Heart right ventricle (tissue), 16 donors: ENCODE measurements at regions not wholly inside any gene's neighbourhood (a gene's known extent, or its start where the extent isn't known, plus 50 kb on each side); places are given as distances from the start of the nearest gene placed in this dataset.

ENCODE experiments used
- ATAC-seq, 8 donors: fragments of 200-7000 bp; cut with Tn5 transposase; one replicate each; pipeline ENCODE4 v1.9.1; 2020; ENCODE audit warnings: mild to moderate bottlenecking in 8 of 8, moderate library complexity in 8 of 8, moderate number of reproducible peaks in 1 of 8
- DNase-seq, 2 donors: peaks; one replicate each; pipeline ENCODE4 v3.0.0-alpha.2; 2020
- H3K27ac ChIP-seq, 10 donors: fragments of 200-600 bp; sonication (generic) in 2 of 10; one replicate each; pipeline versions ENCODE4 v1.5.0 to v1.8.0; 2020 to 2022; ENCODE audit warnings: mild to moderate bottlenecking in 3 of 10
- H3K27me3 ChIP-seq, 7 donors: fragments of 200-600 bp; one replicate each; pipeline ENCODE4 v1.8.0; 2021 to 2022; ENCODE audit warnings: mild to moderate bottlenecking in 2 of 7
- H3K36me3 ChIP-seq, 9 donors: fragments of 200-600 bp; sonication (generic) in 1 of 9; one replicate each; pipeline versions ENCODE4 v1.5.0 to v1.8.0; 2020 to 2022; ENCODE audit warnings: mild to moderate bottlenecking in 2 of 9
- H3K4me1 ChIP-seq, 9 donors: fragments of 200-600 bp; sonication (generic) in 1 of 9; one replicate each; pipeline versions ENCODE4 v1.5.0 to v1.8.0; 2020 to 2022; ENCODE audit warnings: mild to moderate bottlenecking in 4 of 9
- H3K4me3 ChIP-seq, 10 donors: fragments of 200-600 bp; sonication (generic) in 2 of 10; one replicate each; pipeline versions ENCODE4 v1.5.0 to v1.8.0; 2020 to 2022; ENCODE audit warnings: mild to moderate bottlenecking in 7 of 10, moderate library complexity in 2 of 10
- H3K9me3 ChIP-seq, 11 donors: fragments of 200-600 bp in 10 of 11; sonication (generic) in 2 of 11; one replicate each; pipeline versions ENCODE4 v1.5.0 to v1.8.0; 2013 to 2022; ENCODE audit warnings: mild to moderate bottlenecking in 2 of 11, control low read depth in 1 of 11, moderate library complexity in 1 of 11
- WGBS, 2 donors: extraction: QIAGEN DNeasy Blood & Tissue Kit; methylation state at CpG; one replicate each; pipeline ENCODE4 v1.1.7; 2013; ENCODE audit warnings: inconsistent platforms in 1 of 2; 5-methylcytosine and 5-hydroxymethylcytosine counted together
- intact Hi-C, 10 donors: fragments of 100-400 bp; cut with DNase I; formaldehyde crosslinking; loops; one replicate each; pipeline versions ENCODE4 v1.11.1 to v1.14.2; 2022
- TF ChIP-seq, protein P1 (sequence below), 9 donors: fragments of 200-600 bp; sonication (generic) in 2 of 9; IDR thresholded peaks; one replicate each; pipeline versions ENCODE4 v1.5.0 to v1.8.0; 2021 to 2022; ENCODE audit warnings: antibody characterized with exemption in 9 of 9, mild to moderate bottlenecking in 5 of 9, moderate library complexity in 1 of 9
- donor health status: Arrhythmogenic right ventricular cardiomyopathy.
- donor health status: ischemic (EF 13 %, LVEDD 7.1; RV severe dilation, severe dysfunction).
- donor health status: healthy with polysubstance abuse.
- donor health status: DM: no; HTN: yes; CAD: no.
- donor health status: DM: no; HTN: no; CAD: no.
- donor health status: ischemic (EF 25% LVEDD 6.9; RV normal size, moderate dysfunction).
- donor health status: ischemic (EF 25% LVEDD 5.7; RV mildly dilated, moderate dysfunction).
- donor health status: healthy.
- donor health status: DM: yes; HTN: yes; CAD: no.
- donor health status: Ischemic cardiomyopathy.
- donor health status: ischemic (EF 35%, LVEDD 5.7; RV mildly dilated, moderate dysfunction).
- donor health status: nonischemic (EF 11% LVEDD 7.7; RV severe dilation, severe dysfunction).
- donor health status: DM: yes; HTN: yes; CAD: no.
- donor health status: PGD.
- donor health status: ischemic (EF 29% LVEDD 5.4; RV normal size, mild dysfunction).
- donor health status: nonischemic (EF 23%, LVEDD 6.1; RV moderate dilation, normal function).

DNA sequence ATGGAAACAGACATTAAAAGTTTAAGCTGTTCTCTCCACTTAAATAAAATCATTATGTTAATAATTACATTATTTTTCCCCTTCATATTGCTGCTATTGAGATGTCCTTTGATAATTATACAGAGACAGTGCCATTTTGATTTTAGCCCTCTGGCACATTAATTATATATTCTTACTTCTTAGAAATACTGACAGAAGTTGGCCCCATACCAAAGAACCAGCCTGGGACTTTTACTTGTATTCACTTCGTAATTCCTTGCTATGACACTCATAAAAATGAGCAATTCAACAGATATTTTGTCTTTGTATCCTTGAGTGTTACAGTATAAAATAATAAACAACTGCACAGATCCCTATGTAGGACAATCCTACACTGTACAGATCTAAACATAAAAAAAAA lies 743.7 kb downstream of the TBC1D32 start:
- ATAC-seq (no peak), DNase-seq (no peak)
- TF ChIP-seq, protein P1, sequence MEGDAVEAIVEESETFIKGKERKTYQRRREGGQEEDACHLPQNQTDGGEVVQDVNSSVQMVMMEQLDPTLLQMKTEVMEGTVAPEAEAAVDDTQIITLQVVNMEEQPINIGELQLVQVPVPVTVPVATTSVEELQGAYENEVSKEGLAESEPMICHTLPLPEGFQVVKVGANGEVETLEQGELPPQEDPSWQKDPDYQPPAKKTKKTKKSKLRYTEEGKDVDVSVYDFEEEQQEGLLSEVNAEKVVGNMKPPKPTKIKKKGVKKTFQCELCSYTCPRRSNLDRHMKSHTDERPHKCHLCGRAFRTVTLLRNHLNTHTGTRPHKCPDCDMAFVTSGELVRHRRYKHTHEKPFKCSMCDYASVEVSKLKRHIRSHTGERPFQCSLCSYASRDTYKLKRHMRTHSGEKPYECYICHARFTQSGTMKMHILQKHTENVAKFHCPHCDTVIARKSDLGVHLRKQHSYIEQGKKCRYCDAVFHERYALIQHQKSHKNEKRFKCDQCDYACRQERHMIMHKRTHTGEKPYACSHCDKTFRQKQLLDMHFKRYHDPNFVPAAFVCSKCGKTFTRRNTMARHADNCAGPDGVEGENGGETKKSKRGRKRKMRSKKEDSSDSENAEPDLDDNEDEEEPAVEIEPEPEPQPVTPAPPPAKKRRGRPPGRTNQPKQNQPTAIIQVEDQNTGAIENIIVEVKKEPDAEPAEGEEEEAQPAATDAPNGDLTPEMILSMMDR (IDR thresholded peaks at IDR 0.05): no peak
- no peak overlapping the region for H3K27ac ChIP-seq
- no peaks in the 10 kb centered on the region for H3K27me3 ChIP-seq
- intact Hi-C loops: no loop called here
- H3K9me3 ChIP-seq: no peaks in the 10 kb centered on the region
- H3K4me1 ChIP-seq: no peaks in the 10 kb centered on the region
- WGBS, 2 donors: 55 to 65% methylated on average over 1 of the region's 1 CpG
- H3K4me3 ChIP-seq: no peak overlapping the region
- no peaks in the 10 kb centered on the region for H3K36me3 ChIP-seq

DNA sequence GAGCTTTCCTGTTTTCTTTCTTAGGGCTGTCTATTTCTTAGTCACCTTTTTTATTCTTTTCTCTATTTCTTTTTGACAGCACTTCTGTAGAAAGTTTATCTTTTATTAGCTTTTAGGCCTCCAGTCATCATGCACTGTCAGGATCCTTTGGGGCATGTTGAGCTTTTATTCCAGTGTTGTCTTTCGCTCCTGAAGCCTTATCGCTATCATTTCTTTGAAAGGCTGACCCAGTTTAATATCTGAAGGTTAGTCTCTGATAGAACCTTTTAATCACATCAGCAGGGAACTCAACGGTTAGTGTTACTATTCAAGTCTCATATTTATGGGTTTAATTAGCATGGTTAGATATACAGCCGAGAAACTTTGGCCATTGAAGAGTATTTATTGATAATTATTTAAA lies 745.9 kb downstream of the TBC1D32 start:
- Histone ChIP-seq H3K9me3 (no peaks in the 10 kb centered on the region), H3K27ac (no peak overlapping the region), H3K4me1 (no peaks in the 10 kb centered on the region), H3K36me3 (no peaks in the 10 kb centered on the region), H3K27me3 (no peaks in the 10 kb centered on the region), H3K4me3 (no peak overlapping the region)
- no peak for ATAC-seq
- DNase-seq: no peak
- intact Hi-C loops: no loop called here
- 75 to 80% methylated on average over 4 of the region's 4 CpGs for WGBS, 2 donors
- TF ChIP-seq, protein P1 (IDR thresholded peaks at IDR 0.05): no peak

DNA sequence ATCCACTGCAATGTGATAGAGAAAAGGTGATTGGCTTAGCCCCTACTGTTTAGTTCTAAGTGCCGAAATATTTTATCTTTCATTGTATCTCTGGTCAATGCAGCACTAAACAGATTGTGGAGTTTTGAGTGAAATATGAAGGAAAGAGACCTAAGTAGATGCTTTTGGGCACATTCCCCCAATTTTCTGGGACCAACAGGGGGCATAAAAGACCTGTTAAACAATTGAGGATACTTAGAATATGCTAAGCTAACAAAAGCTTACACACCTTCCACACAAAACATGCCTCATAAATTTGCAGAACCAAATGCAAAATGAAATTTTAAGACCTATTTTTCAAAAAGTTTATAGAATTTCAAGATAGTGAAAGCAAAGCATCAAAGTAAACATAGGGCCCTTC lies 746.9 kb downstream of the TBC1D32 start:
- H3K9me3 ChIP-seq: peaks cover 0 to 2% (median 0%) of the 10 kb centered on the region in 11 donors
- no peak for ATAC-seq
- no peak for DNase-seq

DNA sequence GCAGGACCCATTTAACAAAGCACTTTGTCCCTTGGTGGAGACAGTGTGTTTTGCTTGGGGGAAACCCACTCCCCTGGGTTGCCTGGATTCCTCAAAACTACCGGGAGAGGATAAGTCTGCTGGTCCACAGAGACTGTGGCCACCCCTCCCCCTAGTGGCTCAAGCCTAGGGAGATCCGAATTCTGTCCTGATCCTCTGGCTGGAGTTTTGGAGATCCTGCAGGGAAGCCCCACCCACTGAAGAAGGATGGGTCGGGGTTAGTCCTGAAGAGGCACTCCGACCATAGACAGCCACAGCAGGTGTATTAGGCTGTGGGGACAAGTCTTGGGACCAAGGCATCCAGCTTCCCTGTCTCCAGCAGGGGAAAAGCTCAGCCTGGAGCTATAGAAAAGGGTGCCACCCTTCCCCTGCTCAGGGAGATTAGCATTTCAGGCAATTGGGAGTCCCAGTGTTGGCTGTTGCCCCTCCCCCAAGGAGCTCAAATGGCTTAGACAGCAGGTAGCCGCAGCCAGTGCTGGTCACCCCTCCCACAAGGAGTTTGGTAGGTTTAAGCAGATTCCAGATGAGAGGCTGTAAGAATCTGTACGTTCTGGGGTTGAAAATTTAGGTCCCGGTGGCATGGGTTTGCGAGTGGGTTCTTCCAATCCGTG lies 750.0 kb downstream of the TBC1D32 start:
- Histone ChIP-seq H3K9me3 (peaks cover 0 to 27% (median 3%) of the 10 kb centered on the region in 11 donors), H3K4me3 (no peak overlapping the region), H3K27ac (no peak overlapping the region), H3K27me3 (no peaks in the 10 kb centered on the region), H3K36me3 (no peaks in the 10 kb centered on the region), H3K4me1 (no peaks in the 10 kb centered on the region)
- intact Hi-C loops: no loop called here
- ATAC-seq (no peak), DNase-seq (no peak)
- WGBS, 2 donors: 65 to 67% methylated on average over 9 of the region's 9 CpGs
- TF ChIP-seq, protein P1 (IDR thresholded peaks at IDR 0.05): no peak

More for the DNA sequence above, 746.9 kb downstream of the TBC1D32 start:
- no peaks in the 10 kb centered on the region for H3K4me1 ChIP-seq
- H3K36me3 ChIP-seq: no peaks in the 10 kb centered on the region
- TF ChIP-seq, protein P1 (IDR thresholded peaks at IDR 0.05): no peak
- H3K4me3 ChIP-seq: no peak overlapping the region
- no peaks in the 10 kb centered on the region for H3K27me3 ChIP-seq
- 0% methylated on average over 1 of the region's 1 CpG for WGBS, 2 donors
- intact Hi-C loops: no loop called here
- no peak overlapping the region for H3K27ac ChIP-seq
